ENCODE measurements at regions not wholly inside any gene's neighbourhood (a gene's known extent, or its start where the extent isn't known, plus 50 kb on each side); places are given as distances from the start of the nearest gene placed in this dataset.
A peak's percentile ranks its signal among the peaks of the same experiment; 100 is the strongest.

GRCh38 chr3:190208196-190208595 lies 87.5 kb upstream of the P3H2 start:
- Mint-ChIP-seq H3K27me3 (ENCODE audit: low read depth) (no peaks in the 10 kb centered on the region), H3K27ac (ENCODE audit: unreplicated experiment) (no peak overlapping the region), H3K4me1 (no peaks in the 10 kb centered on the region), H3K9me3 (no peaks in the 10 kb centered on the region), H3K36me3 (ENCODE audit: low read depth) (no peaks in the 10 kb centered on the region), H3K4me3 (no peak overlapping the region)
- TF ChIP-seq CTCF (conservative IDR thresholded peaks at IDR 0.05) = no peak
- no peak for DNase-seq (ENCODE audit: low read depth, low spot score)

- H3K27ac Mint-ChIP-seq (ENCODE audit: unreplicated experiment) = no peak overlapping the region
- TF ChIP-seq CTCF (conservative IDR thresholded peaks at IDR 0.05) = no peak
- H3K36me3 Mint-ChIP-seq (ENCODE audit: low read depth) = no peaks in the 10 kb centered on the region
- no peaks in the 10 kb centered on the region for H3K4me1 Mint-ChIP-seq
- H3K4me3 Mint-ChIP-seq = no peak overlapping the region
- no peak for DNase-seq (ENCODE audit: low read depth, low spot score)
- no peaks in the 10 kb centered on the region for H3K27me3 Mint-ChIP-seq (ENCODE audit: low read depth)
- no peaks in the 10 kb centered on the region for H3K9me3 Mint-ChIP-seq
Observed at GRCh38 chr3:190205739-190206138, 85.0 kb upstream of the P3H2 start.

- Mint-ChIP-seq H3K4me1 (no peaks in the 10 kb centered on the region), H3K27ac (ENCODE audit: unreplicated experiment) (no peak overlapping the region), H3K36me3 (ENCODE audit: low read depth) (no peaks in the 10 kb centered on the region), H3K4me3 (no peak overlapping the region), H3K9me3 (no peaks in the 10 kb centered on the region), H3K27me3 (ENCODE audit: low read depth) (no peaks in the 10 kb centered on the region)
- DNase-seq (ENCODE audit: low read depth, low spot score) = no peak
- no peak for TF ChIP-seq CTCF (conservative IDR thresholded peaks at IDR 0.05)
Observed at GRCh38 chr3:190204200-190204599, 83.5 kb upstream of the P3H2 start.

GRCh38 chr3:190197346-190197763 lies 76.7 kb upstream of the P3H2 start:
- peak overlapping the region; percentile 10 for H3K27ac Mint-ChIP-seq (ENCODE audit: unreplicated experiment)
- no peak for DNase-seq (ENCODE audit: low read depth, low spot score)
- peaks cover 5% of the 10 kb centered on the region for H3K4me1 Mint-ChIP-seq
- H3K36me3 Mint-ChIP-seq (ENCODE audit: low read depth) = no peaks in the 10 kb centered on the region
- no peaks in the 10 kb centered on the region for H3K9me3 Mint-ChIP-seq
- no peak overlapping the region for H3K4me3 Mint-ChIP-seq
- no peak for TF ChIP-seq CTCF (conservative IDR thresholded peaks at IDR 0.05)
- no peaks in the 10 kb centered on the region for H3K27me3 Mint-ChIP-seq (ENCODE audit: low read depth)

- H3K9me3 Mint-ChIP-seq = no peaks in the 10 kb centered on the region
- no peaks in the 10 kb centered on the region for H3K36me3 Mint-ChIP-seq (ENCODE audit: low read depth)
- TF ChIP-seq CTCF (conservative IDR thresholded peaks at IDR 0.05) = no peak
- no peaks in the 10 kb centered on the region for H3K27me3 Mint-ChIP-seq (ENCODE audit: low read depth)
- H3K4me1 Mint-ChIP-seq = peaks cover 5% of the 10 kb centered on the region
- H3K4me3 Mint-ChIP-seq = no peak overlapping the region
- H3K27ac Mint-ChIP-seq (ENCODE audit: unreplicated experiment) = no peak overlapping the region
- no peak for DNase-seq (ENCODE audit: low read depth, low spot score)
Observed at GRCh38 chr3:190194506-190194905, 73.8 kb upstream of the P3H2 start.

GRCh38 chr3:190193210-190193609 lies 72.5 kb upstream of the P3H2 start:
- TF ChIP-seq CTCF (conservative IDR thresholded peaks at IDR 0.05) = no peak
- H3K9me3 Mint-ChIP-seq = no peaks in the 10 kb centered on the region
- no peak overlapping the region for H3K4me3 Mint-ChIP-seq
- H3K36me3 Mint-ChIP-seq (ENCODE audit: low read depth) = no peaks in the 10 kb centered on the region
- no peak for DNase-seq (ENCODE audit: low read depth, low spot score)
- H3K27ac Mint-ChIP-seq (ENCODE audit: unreplicated experiment) = no peak overlapping the region
- H3K4me1 Mint-ChIP-seq = peaks cover 5% of the 10 kb centered on the region
- H3K27me3 Mint-ChIP-seq (ENCODE audit: low read depth) = no peaks in the 10 kb centered on the region
